HEK293T (cell line): ENCODE measurements at regions not wholly inside any gene's neighbourhood (a gene's known extent, or its start where the extent isn't known, plus 50 kb on each side); places are given as distances from the start of the nearest gene placed in this dataset.
A peak's percentile ranks its signal among the peaks of the same experiment; 100 is the strongest.

Experiments used
- CTCF ChIA-PET: fragments of 350-600 bp; formaldehyde crosslinking; extraction: SDS; loops from one replicate; lab custom pipeline; 2021; ENCODE audit warnings: antibody characterized with exemption, inconsistent platforms; lab: Yijun Ruan, JAX
- POLR2A ChIA-PET: fragments of 350-600 bp; formaldehyde crosslinking; extraction: SDS; loops from one replicate; lab custom pipeline; 2020; ENCODE audit warnings: antibody characterized with exemption, inconsistent platforms; lab: Yijun Ruan, JAX
- DNase-seq: peaks from one replicate; pipeline ENCODE4 v3.0.0; 2012; ENCODE audit warnings: mixed read lengths; ENCODE audit errors: extremely low spot score
- ARNT ChIP-seq: fragments of 450-650 bp; IDR thresholded peaks from 2 replicates; pipeline ENCODE4 v1.6.1; 2017; ENCODE audit warnings: mild to moderate bottlenecking
- BHLHE40 ChIP-seq: fragments of 450-650 bp; IDR thresholded peaks from 2 replicates; pipeline ENCODE4 v1.6.1; 2016; ENCODE audit warnings: mild to moderate bottlenecking, moderate library complexity, borderline replicate concordance
- CTBP1 ChIP-seq: fragments of 450-650 bp; IDR thresholded peaks from 2 replicates; pipeline ENCODE4 v1.6.1; 2016; ENCODE audit warnings: borderline replicate concordance
- ELF4 ChIP-seq: fragments of 450-650 bp; IDR thresholded peaks from 2 replicates; pipeline ENCODE4 v1.6.1; 2017; ENCODE audit warnings: antibody characterized with exemption
- FOXA1 ChIP-seq: fragments of 450-650 bp; IDR thresholded peaks from 2 replicates; pipeline ENCODE4 v1.6.1; 2016; ENCODE audit warnings: mild to moderate bottlenecking
- FOXK2 ChIP-seq: fragments of 450-650 bp; IDR thresholded peaks from 2 replicates; pipeline ENCODE4 v1.6.1; 2016; ENCODE audit warnings: mild to moderate bottlenecking
- FOXM1 ChIP-seq: fragments of 450-650 bp; IDR thresholded peaks from 2 replicates; pipeline ENCODE4 v1.6.1; 2017; ENCODE audit warnings: mild to moderate bottlenecking, borderline replicate concordance
- HDGF ChIP-seq: fragments of 450-650 bp; IDR thresholded peaks from 2 replicates; pipeline ENCODE4 v1.6.1; 2017; ENCODE audit warnings: antibody characterized with exemption, borderline replicate concordance
- L3MBTL2 ChIP-seq: fragments of 450-650 bp; conservative IDR thresholded peaks from 2 replicates; pipeline ENCODE4 v1.6.1; 2016; ENCODE audit warnings: mild to moderate bottlenecking
- LEF1 ChIP-seq: fragments of 450-650 bp; IDR thresholded peaks from 2 replicates; pipeline ENCODE4 v1.6.1; 2017; ENCODE audit warnings: mild to moderate bottlenecking, borderline replicate concordance
- NFRKB ChIP-seq: fragments of 450-650 bp; IDR thresholded peaks from 2 replicates; pipeline ENCODE4 v1.6.1; 2016; ENCODE audit warnings: mild to moderate bottlenecking, moderate library complexity
- PKNOX1 ChIP-seq: fragments of 450-650 bp; IDR thresholded peaks from 2 replicates; pipeline ENCODE4 v1.6.1; 2016
- SP1 ChIP-seq: fragments of 450-650 bp; IDR thresholded peaks from 2 replicates; pipeline ENCODE4 v1.6.1; 2017
- SUZ12 ChIP-seq: fragments of 450-650 bp; IDR thresholded peaks from 2 replicates; pipeline ENCODE4 v1.6.1; 2016; ENCODE audit warnings: mild to moderate bottlenecking
- TARDBP ChIP-seq: fragments of 450-650 bp; IDR thresholded peaks from 2 replicates; pipeline ENCODE4 v1.6.1; 2016
- ZNF384 ChIP-seq: fragments of 450-650 bp; IDR thresholded peaks from 2 replicates; pipeline ENCODE4 v1.6.1; 2016

- POLR2A ChIA-PET = no interaction called here
- CTCF ChIA-PET = interaction anchor here (0.5 kb wide), 1 partner anchor 10 kb away, joined by 3 read pairs; no protein-coding TSS in a partner anchor
- no peak for DNase-seq
- no peak for TF ChIP-seq ELF4
- TF ChIP-seq FOXK2 = no peak
Observed at GRCh38 chr6:159642995-159643394, 50.0 kb downstream of the SOD2 start.

GRCh38 chr6:159642481-159642880 is 50.6 kb downstream of the SOD2 start:
- POLR2A ChIA-PET = no interaction called here
- no peak for DNase-seq
- TF ChIP-seq HDGF (no peak), L3MBTL2 (no peak)
- CTCF ChIA-PET = interaction anchor here (0.5 to 1.3 kb wide), 2 partner anchors 9 to 11 kb away, joined by 3 read pairs; no protein-coding TSS in a partner anchor

- ChIA-PET POLR2A (no interaction called here), CTCF (interaction anchor here (1.0 to 1.3 kb wide), 2 partner anchors 8 to 14 kb away, joined by 3 to 5 read pairs; no protein-coding TSS in a partner anchor)
- DNase-seq = no peak
- TF ChIP-seq L3MBTL2 (no peak), BHLHE40 (no peak), CTBP1 (no peak), FOXK2 (no peak), ARNT (no peak), ELF4 (no peak), NFRKB (no peak), HDGF (no peak), SUZ12 (no peak), SP1 (no peak), PKNOX1 (no peak), FOXM1 (no peak), TARDBP (no peak), ZNF384 (no peak)
Observed at GRCh38 chr6:159640722-159641482, 52.1 kb downstream of the SOD2 start.

GRCh38 chr6:159640322-159640721 is 52.7 kb downstream of the SOD2 start:
- ChIA-PET POLR2A (no interaction called here), CTCF (interaction anchor here (1.0 kb wide), 1 partner anchor 14 kb away, joined by 5 read pairs; no protein-coding TSS in a partner anchor)
- TF ChIP-seq TARDBP = no peak
- no peak for TF ChIP-seq L3MBTL2
- TF ChIP-seq ARNT = no peak
- TF ChIP-seq CTBP1 = no peak
- TF ChIP-seq BHLHE40 = no peak
- no peak for TF ChIP-seq ZNF384
- TF ChIP-seq SP1 = no peak
- no peak for TF ChIP-seq SUZ12
- no peak for TF ChIP-seq PKNOX1
- TF ChIP-seq LEF1 = no peak
- TF ChIP-seq HDGF = no peak
- no peak for TF ChIP-seq ELF4
- no peak for TF ChIP-seq FOXM1
- no peak for TF ChIP-seq FOXK2
- DNase-seq = no peak

GRCh38 chr6:159639721-159640120 is 53.3 kb downstream of the SOD2 start:
- ChIA-PET CTCF (no interaction called here), POLR2A (no interaction called here)
- TF ChIP-seq NFRKB (no peak), FOXM1 (no peak), FOXK2 (no peak), TARDBP (no peak), HDGF (no peak), SP1 (no peak), L3MBTL2 (no peak), BHLHE40 (no peak), ARNT (no peak), ZNF384 (no peak), CTBP1 (no peak), ELF4 (no peak), SUZ12 (no peak)
- DNase-seq = no peak

- peak; percentile 50 for DNase-seq
- ChIA-PET POLR2A (no interaction called here), CTCF (interaction anchor here (0.6 to 1.6 kb wide), 11 partner anchors 9 to 504 kb away, joined by 3 to 8 read pairs (median 3); no protein-coding TSS in a partner anchor)
Observed at GRCh38 chr6:159633196-159633595, 59.8 kb downstream of the SOD2 start.

GRCh38 chr6:159631886-159632285 is 61.2 kb downstream of the SOD2 start:
- TF ChIP-seq NFRKB (no peak), ARNT (no peak), SP1 (no peak), L3MBTL2 (no peak), FOXK2 (no peak), TARDBP (no peak), BHLHE40 (no peak), FOXM1 (no peak), HDGF (no peak), PKNOX1 (no peak), LEF1 (no peak), SUZ12 (no peak), FOXA1 (no peak), ZNF384 (no peak), CTBP1 (no peak), ELF4 (no peak)
- ChIA-PET CTCF (no interaction called here), POLR2A (no interaction called here)
- DNase-seq = no peak

More at GRCh38 chr6:159633196-159633595, 59.8 kb downstream of the SOD2 start:
- TF ChIP-seq SP1 (no peak), NFRKB (no peak), HDGF (no peak)
